ENCODE measurements at regions not wholly inside any gene's neighbourhood (a gene's known extent, or its start where the extent isn't known, plus 50 kb on each side); places are given as distances from the start of the nearest gene placed in this dataset.

DNA sequence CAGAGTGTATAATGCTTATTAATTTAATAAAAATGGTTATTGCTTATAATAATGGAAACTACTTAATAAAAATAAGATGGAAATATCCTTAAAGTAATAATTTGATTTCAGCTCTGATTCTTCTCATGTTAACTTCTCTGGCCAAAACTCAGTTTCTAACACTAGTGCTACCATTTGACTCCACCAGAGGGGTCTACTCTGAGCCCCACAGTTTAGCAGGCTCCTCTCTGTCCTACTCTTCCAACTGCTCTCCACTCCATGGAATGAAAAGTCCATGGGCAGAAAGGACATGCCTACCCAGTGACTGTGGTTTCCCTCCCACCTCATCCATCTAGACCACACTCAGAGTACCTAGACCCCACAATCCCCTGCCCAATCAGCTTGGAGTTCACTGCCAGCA lies 489.1 kb upstream of the CAMK1G start:
- TF ChIP-seq, protein P1, sequence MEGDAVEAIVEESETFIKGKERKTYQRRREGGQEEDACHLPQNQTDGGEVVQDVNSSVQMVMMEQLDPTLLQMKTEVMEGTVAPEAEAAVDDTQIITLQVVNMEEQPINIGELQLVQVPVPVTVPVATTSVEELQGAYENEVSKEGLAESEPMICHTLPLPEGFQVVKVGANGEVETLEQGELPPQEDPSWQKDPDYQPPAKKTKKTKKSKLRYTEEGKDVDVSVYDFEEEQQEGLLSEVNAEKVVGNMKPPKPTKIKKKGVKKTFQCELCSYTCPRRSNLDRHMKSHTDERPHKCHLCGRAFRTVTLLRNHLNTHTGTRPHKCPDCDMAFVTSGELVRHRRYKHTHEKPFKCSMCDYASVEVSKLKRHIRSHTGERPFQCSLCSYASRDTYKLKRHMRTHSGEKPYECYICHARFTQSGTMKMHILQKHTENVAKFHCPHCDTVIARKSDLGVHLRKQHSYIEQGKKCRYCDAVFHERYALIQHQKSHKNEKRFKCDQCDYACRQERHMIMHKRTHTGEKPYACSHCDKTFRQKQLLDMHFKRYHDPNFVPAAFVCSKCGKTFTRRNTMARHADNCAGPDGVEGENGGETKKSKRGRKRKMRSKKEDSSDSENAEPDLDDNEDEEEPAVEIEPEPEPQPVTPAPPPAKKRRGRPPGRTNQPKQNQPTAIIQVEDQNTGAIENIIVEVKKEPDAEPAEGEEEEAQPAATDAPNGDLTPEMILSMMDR (IDR thresholded peaks at IDR 0.05) = no peak
- no peak for TF ChIP-seq POLR2A (IDR thresholded peaks at IDR 0.05)

All from lower leg skin (tissue), 3 donors.